NCI-H526 (cell line): ENCODE measurements at regions not wholly inside any gene's neighbourhood (a gene's known extent, or its start where the extent isn't known, plus 50 kb on each side); places are given as distances from the start of the nearest gene placed in this dataset.
"Not testable (repeated sequence)": the region's sequence is repeated elsewhere in the genome, so short reads cannot be mapped to it uniquely, and the experiment has no call there.

Source experiments
- DNase-seq, 2 experiments: peaks; one replicate each; lab custom pipeline; 2025; lab: John Stamatoyannopoulos, UW

DNA sequence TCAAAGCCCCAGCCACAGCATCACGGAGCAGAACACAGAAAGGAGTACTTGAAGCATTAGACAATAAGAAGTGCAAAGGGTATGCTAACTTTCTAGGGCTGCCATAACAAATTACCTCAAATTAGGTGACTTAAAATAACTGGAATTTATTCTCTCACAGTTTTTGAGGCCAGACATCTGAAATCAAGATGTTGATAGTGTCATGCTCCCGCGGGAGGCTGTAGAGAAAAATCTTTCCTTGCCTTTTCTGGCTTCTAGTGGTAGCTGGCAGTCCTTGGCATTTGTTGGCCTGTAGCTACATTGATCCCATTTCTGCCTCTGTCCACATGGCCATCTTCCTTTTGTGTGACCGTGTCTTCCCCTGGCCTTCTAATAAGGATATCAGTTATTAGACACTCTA lies 51.9 kb upstream of the SPDL1 start:
- DNase-seq: no peak

DNA sequence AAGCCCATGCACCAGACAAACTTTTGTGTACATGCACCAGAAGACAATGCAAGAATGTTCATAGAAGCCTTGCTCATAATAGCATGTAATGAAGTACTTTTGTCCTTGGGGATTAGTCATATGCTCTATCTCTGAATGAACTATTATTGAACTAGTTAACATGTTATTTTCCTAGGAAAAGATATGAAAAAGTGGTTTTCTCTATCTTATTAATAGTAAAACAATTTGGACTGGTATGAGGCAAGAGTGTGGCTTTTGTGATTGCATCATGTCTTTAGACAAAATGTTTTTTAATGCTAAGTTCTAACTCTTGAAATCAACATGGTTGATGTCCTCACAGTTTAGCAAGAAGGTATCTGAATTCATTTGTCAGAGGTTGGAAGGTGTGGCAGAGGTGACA lies 55.7 kb upstream of the SPDL1 start:
- no peak for DNase-seq

DNA sequence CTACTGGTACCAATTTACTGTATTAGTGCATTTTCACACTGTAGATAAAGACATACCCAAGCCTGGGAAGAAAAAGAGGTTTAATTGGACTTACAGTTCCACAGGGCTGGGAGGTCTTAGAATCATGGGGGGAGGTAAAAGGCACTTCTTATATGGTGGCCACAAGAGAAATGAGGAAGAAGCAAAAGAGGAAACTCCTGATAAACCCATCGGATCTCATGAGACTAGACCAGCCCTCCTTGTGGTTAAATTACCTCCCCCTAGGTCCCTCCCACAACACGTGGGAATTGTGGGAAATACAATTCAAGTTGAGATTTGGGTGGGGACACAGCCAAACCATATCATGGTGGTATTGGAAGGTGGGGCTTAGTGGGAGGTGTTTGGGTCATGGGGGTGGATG lies 56.5 kb upstream of the SPDL1 start:
- DNase-seq: no peak

DNA sequence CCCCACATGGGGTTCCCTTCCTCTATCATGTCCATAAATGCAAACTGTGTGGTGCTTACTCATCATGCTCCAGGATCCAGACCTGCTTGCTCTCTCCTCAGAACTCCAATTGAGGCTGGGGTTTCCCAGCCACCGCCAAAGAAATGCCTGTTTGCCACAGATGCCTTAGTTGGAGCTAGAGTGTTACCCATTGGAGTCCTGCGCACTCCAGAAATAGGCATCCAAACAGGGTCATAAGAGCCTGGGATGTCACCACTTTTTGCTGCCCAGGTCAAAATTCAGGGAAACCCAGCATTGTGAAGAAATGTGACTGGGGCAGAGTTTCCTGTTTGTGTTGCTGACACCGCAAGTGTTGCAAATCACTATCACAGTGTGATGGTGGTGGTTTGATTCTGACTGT lies 60.7 kb upstream of the SPDL1 start:
- DNase-seq: no peak

DNA sequence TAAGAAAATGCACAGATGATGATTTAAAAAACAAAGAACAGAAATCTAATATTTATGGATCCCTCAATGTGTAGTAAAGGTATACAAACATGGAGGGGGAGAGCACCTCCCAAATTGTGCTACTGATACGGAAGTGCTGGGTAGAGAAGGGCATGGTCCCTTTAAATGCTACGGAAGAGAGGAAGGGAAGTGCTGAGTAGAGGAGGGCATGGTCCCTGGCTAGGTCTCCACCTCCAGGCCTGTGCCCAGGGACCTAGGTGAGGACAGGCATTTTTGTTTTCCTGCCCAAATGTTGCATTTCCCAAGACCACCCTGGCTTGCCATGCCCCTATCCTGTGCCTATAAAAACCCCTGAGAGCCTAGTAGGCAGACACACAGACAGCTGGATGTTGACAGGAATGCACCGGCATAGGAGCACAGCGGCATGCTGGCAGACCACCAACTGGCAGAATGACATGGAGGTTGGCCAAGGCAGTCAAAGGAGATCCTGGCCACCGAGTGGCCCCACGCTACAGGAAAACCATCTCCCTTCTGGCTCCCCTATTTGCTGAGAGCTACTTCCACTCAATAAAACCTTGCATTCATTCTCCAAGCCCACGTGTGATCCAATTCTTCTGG lies 62.1 kb upstream of the SPDL1 start:
- no peak for DNase-seq

DNA sequence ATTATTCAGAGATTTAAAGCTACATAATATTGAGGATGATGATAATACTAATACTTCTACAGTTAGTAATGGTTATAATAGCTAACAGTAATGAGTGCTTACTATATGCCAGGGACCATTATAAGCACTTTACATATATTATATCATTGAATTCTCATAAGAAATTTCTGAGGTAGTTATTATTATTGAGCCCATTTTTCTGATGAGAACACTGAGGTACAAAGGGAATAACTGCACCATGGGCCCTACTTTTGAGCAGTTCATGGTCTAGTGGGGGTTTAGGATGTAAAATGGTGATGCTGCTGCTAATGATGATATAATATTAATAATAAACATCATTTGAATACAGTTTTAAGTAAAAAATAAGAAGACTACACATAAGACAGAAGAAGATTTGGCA lies 64.2 kb upstream of the SPDL1 start:
- no peak for DNase-seq

DNA sequence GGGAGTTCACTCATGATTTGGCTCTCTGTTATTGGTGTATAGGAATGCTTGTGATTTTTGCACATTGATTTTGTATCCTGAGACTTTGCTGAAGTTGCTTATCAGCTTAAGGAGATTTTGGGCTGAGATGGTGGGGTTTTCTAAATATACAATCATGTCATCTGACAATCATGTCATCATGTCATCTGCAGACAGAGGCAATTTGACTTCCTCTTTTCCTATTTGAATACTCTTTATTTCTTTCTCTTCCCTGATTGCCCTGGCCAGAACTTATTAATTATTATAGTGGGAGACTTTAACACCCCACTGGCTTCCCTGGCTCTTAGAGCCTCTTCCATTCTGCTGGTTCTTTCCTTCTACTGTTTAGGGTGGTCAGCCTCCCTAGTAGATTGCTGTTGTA lies 64.8 kb upstream of the SPDL1 start:
- not testable (repeated sequence) for DNase-seq

DNA sequence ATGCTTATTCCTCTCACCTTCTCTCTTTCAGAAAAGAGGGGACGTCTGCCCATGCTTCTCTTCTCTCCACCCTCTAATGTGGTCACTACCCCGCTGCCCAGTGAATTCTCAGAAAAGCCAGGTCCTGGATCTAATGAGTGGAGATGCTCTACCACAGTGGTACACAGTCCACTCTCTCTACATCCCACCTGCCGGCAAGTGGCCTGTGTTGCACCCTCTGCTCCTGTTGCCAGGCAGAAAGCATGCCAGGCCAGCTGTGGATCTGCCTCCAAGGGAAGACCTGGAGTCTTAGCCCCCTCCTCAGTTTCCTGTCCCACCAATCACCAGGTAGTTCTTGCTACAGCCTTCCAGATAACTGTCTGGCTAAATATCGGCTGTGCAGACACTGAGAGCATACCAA lies 71.2 kb upstream of the SPDL1 start:
- peak in 1 of 2 experiments; percentile 22 for DNase-seq

DNA sequence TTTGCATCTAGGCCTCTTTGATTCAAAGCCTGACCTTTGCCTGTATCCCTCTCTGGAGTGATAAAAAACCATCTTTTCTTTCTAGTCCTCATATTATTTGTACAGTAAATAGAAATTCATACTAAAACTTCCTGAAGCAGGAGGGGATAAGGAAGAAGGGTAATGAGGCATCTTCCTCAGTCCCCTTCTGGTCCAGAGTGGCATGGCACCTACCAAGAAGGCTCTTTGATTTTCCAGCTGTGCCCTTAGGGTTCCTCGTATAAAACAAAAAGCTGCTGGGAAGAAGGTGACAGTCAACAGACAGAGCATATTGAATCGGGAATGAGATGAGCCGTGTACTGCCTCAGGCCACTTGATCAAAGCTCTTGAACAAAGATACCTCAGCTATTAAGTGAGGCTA lies 71.9 kb upstream of the SPDL1 start:
- DNase-seq: no peak

DNA sequence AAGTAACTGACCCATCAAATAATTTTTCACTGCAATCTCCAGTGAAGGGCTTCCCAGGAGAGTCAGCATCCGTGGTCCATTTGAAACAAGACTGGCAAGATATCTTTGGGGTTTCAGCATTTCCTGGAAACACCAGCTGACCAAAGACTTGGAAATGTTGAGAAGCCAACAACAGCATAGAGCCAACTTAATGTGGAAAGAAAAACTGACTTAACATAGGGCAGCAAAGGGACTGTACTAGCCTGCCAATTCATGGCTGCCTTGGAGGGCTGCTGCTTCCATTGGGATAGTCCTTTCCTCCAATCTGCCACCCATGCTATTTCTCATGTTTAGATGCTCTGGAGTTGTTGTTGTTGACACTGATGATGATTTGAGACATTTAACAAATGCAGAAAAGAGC lies 76.5 kb upstream of the SPDL1 start:
- no peak for DNase-seq

DNA sequence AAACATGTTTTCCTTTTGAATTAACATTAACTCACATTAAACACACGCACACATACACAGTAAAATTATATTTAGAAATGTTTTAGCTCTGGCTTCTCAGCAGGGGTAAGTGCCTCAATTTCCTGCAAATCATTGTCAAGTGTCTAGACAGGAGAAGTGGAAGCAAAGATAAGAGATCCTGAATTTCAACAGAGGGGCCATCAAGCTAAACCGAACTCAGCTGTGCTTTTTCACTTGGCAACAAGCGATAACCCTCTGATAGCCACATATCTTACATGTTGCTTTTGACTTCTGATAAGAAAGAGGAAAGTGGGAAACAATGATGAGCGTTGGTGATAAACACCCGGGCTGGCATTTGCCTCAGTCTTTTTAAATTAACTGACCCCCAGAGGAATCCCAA lies 79.7 kb upstream of the SPDL1 start:
- DNase-seq: no peak

DNA sequence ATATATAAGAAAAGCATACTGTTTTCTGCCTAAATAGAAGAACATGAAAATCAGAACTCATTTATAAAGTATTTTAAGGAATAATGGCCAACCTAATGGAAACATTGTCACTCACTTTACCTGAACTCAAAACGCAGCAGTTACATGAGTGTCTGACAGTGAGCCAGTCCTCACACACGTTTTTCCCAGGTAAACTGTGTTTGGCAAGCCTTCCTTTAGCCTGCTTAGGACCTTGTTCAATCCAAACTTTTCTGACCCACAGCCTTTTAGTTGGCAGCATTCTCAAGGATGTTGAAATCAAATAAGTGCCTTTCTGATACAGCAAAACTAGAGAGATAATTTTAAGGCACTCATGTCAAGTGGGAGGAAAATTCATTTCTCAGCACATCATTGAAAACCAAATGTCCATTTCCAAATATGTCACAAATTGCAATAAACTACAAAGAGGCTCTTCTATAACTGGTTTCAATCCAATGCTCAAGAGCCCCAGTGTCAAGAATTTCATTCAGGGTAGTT lies 83.5 kb upstream of the SPDL1 start:
- no peak for DNase-seq

DNA sequence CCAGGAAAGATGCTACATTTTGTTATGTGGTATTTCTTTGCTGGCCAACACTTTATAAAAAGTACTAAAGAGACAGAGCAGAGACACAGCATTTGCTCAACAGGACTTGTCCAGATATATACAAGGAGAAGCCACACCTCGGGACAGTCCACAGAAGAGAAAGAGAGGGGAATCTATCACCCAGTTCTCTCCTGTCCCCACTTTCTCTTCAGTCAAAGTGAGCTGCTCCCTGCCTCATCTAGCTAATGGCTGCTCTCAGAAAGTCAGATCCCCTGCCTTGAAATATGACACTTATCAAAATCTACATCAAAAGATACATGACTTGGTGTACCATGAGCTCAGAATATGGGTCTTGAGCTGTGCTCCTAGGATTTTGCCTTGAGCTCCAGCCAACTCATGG lies 86.7 kb upstream of the SPDL1 start:
- DNase-seq: no peak

DNA sequence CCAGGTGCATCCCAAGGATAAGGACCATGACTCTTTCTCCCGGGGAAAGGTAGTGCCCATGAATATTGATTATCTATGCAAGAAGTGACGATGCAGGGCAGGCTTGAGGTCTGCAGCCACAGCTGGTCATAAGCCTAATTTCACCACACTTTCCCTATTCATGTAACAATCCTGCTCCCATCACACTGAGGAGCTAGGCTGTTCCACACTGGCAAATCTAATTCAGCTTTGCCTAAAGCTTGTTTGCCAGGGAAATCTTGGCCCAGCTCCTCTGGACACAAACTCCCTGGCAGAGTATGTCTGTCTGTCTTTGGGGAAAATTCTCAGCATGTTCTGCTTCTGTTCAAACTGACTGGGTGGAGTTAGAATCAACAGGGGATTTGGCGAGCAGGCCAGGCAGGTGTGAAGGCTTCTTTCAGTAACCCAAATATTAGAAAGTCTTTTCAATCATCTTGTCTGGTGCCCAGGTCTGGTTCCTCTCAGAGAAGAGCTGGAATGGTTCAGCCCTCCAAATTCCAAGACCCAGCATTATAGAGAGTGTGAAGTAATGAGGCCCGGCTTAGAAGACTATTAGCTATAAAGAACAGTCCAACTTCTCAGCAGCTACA lies 88.5 kb upstream of the SPDL1 start:
- no peak for DNase-seq

DNA sequence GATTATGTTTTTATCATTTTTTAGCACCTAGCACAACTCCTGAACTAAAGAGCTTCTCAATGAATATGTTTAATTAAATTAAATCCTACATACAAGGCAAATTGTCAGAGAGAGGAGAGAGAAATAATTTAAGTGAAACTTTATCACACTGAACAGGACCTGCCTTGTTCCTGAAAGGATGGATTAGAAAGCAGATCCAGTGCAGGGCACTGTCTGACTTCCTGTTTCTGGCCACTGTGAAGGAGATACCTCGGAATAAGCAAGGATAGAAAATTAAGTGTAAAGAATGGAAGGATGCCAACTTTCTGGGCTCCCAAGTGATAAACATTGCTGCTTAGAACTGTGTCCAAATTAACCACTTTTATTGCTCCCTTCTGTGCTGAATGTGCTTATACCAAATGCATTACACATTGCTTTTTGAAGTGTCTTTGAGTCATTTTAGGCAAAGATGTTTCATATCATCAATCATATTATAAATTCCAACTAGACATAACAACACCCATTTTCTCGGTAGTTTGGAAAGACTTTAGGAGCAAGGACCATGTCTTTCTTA lies 89.1 kb upstream of the SPDL1 start:
- no peak for DNase-seq

DNA sequence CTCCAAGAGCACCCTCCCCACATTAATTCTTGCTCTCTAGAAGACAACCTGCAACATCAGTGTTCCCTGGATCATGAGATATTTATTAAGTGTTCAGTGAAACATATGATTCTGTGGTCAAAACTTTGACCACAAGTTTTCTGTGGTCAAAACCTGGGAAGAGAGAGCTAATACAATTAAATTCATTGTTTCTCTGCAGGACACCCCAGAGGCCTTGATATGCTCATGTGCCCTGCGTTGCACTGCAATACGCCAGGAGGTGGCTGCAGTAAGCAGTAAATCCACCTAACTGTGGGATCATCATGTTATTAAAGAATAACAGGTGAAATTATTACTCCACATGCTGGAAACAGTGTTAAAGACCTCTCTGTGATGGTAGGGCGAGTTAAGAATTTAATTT lies 109.3 kb upstream of the SPDL1 start:
- DNase-seq: no peak

DNA sequence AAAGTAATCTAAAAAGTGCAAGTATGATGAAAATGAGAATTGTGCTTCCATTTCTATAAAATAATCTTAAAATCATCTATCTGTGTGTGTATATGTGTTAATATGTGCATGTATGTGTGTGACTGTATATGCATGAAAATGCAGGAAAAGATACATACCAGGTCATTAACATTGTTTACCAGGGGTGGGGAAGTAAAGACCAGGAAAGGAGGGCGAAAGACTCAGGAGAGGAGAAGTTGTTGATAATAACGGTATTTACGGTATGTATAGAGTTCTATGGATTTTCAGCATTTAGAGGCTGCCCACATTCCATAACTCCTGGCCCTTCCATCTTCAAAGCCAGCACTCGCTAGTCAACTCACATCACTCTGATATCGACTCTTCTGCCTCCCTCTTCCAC lies 111.0 kb upstream of the SPDL1 start:
- DNase-seq: no peak

DNA sequence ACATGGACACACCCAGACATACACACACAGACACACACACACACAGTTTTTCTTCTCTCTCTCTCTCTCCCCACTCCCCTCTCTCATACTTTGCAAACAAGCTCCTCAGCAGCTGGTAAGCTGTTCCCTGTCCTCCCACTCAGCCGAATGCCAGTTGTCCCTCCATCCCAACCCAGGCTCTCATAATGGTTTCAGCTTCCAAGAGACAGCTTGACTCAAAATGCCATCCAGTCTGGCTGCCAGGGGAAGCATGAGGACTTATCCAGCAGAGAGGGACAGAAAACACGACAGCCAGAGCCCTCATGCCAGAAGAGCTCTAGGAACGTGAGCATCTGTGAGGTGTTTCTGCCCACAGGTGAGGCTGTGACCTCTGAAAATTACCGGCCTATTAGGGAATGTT lies 112.6 kb upstream of the SPDL1 start:
- no peak for DNase-seq

DNA sequence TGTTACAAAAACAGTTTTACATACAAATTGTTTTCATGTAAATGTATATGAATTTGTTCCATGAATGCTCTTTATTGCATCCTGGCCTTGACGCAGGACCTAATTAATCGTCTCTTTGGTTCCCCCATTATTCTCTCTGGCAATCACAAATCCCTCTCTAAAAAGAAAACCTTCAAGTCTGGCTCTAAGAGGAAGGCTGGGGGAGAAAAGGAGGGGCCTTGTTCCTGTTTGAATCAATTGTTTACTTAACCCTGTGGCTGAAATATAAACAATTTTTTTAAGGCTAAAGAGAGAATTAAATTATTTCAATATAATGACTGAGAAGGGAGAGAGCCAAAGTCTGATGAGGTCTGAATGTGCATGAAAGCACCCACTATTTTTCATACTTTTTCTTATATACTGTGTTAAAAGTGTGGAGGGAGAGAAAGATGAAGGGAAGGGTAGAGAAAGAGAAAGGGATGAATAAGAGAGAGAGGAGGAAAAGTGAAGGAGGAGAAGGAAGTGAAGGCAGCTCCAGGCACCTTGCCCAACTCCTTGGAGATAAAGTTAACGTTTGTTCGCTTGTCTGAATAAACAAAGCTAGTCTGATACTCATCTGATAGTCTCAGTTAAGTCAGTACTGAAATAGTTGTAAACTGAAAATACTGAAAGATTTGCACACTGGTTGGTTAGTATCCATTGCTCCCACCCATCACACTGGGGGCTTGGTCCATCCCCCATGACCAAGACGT lies 116.4 kb upstream of the SPDL1 start:
- DNase-seq: no peak

DNA sequence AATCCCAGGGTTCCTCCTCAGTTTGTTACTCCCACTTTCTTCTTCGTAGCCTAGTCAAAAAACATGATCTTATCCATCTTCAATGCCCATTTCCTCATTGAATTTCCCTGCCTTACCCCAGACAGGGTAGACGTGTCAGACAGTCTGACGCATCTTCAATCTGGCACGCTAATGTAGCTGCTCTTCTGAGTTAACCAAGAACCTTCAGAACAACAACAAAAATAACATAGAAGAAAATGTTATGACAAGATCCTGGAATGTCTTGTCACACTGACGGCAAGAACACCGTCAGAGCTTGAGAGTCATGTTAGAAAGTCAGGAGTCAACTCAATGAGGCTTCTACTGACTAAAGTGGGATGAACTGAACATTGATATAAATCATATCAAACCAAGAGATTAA lies 122.7 kb upstream of the SPDL1 start:
- no peak for DNase-seq

DNA sequence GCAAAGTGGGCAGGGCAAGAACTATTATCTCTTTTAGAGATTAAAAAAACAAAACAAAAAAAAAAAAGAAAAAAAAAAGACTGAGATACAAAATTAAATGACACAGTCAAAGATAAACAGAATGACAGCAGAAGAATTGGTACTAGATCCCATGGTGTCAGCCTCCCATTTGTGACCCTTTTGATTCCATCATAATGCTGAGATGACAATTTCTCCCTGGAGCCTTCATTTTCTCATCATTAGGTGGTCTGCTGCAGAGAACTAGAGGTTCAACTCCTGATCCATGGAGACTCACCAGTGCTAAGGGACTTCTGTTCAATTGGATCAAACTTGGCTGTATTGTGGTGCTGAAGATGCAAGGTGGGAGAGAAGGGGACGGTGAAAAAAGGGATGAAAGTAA lies 123.5 kb upstream of the SPDL1 start:
- no peak for DNase-seq

DNA sequence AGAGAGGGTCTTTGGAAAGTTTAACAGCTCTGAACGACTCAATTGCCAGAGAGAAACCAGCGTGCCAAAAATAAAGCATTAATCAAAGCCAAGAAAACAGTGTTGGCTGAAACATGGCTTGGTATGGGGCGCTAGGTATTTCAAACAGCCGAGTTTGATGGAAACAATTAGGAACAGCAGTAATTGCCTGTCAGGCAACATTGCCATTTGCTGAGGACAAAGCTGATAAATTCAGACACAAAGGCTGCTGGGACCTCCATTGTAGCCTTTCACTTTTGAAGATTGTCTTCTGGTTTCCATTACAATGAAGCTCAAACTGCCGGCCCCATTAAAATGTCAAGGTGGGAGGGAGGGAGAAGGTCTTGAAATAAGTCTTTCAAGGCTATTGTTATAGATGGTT lies 125.4 kb upstream of the SPDL1 start:
- no peak for DNase-seq

DNA sequence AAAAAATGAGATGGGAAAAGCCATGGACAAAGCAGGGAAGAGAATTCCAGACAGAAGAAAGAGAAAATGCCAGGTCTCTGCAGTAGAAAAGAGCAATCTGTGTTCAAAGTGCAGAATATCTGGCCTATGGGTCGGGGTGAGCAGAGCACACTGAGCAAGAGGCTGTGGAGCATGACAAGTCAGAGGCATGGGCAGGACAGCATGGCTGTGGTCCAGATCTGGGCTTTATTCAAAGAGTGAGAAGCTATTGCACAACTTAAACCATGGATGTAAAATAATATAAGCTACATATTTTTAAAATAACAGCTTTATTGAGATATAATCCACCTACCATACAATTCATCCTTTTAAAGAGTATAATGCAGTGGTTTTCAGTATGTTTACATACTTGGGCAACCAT lies 133.1 kb upstream of the SPDL1 start:
- DNase-seq: no peak
